Iris pigment epithelial cell (primary cell): ENCODE measurements at regions not wholly inside any gene's neighbourhood (a gene's known extent, or its start where the extent isn't known, plus 50 kb on each side); places are given as distances from the start of the nearest gene placed in this dataset.
A peak's percentile ranks its signal among the peaks of the same experiment; 100 is the strongest.

Experiments
- DNase-seq: peaks from one replicate; pipeline ENCODE4 v3.0.0-alpha.2; 2011; ENCODE audit warnings: low read depth

GRCh38 chr2:191738003-191738402 lies 60.1 kb downstream of the NABP1 start:
- no peak for DNase-seq

- no peak for DNase-seq
Observed at GRCh38 chr2:191738667-191739066, 60.7 kb downstream of the NABP1 start.

GRCh38 chr2:191739194-191739593 lies 61.3 kb downstream of the NABP1 start:
- no peak for DNase-seq

GRCh38 chr2:191740016-191740419 lies 62.1 kb downstream of the NABP1 start:
- peak; percentile 27 for DNase-seq

- no peak for DNase-seq
Observed at GRCh38 chr2:191740759-191741158, 62.8 kb downstream of the NABP1 start.

- DNase-seq, result no peak
Observed at GRCh38 chr2:191746346-191747169, 68.6 kb downstream of the NABP1 start.

GRCh38 chr2:191747170-191747530 lies 69.2 kb downstream of the NABP1 start:
- no peak for DNase-seq

- DNase-seq, result peak; percentile 71
Observed at GRCh38 chr2:191748059-191748461, 70.1 kb downstream of the NABP1 start.

- peak; percentile 68 for DNase-seq
Observed at GRCh38 chr2:191748528-191749180, 70.7 kb downstream of the NABP1 start.

GRCh38 chr2:191749181-191749540 lies 71.2 kb downstream of the NABP1 start:
- no peak for DNase-seq

- DNase-seq, result no peak
Observed at GRCh38 chr2:191754103-191754502, 76.2 kb downstream of the NABP1 start.

- no peak for DNase-seq
Observed at GRCh38 chr2:191756761-191757160, 78.8 kb downstream of the NABP1 start.

- no peak for DNase-seq
Observed at GRCh38 chr2:191757208-191757607, 79.3 kb downstream of the NABP1 start.

GRCh38 chr2:191758518-191759507 lies 80.9 kb downstream of the NABP1 start:
- peak; percentile 66 for DNase-seq

- no peak for DNase-seq
Observed at GRCh38 chr2:191759680-191760079, 81.7 kb downstream of the NABP1 start.

- no peak for DNase-seq
Observed at GRCh38 chr2:191760655-191761262, 82.8 kb downstream of the NABP1 start.

- no peak for DNase-seq
Observed at GRCh38 chr2:191773136-191773535, 73.8 kb downstream of the CAVIN2 start.

GRCh38 chr2:191777351-191777750 lies 69.5 kb downstream of the CAVIN2 start:
- DNase-seq, result no peak

- no peak for DNase-seq
Observed at GRCh38 chr2:191778041-191778440, 68.8 kb downstream of the CAVIN2 start.

- no peak for DNase-seq
Observed at GRCh38 chr2:191782351-191782750, 64.5 kb downstream of the CAVIN2 start.

- DNase-seq, result no peak
Observed at GRCh38 chr2:191783416-191783815, 63.5 kb downstream of the CAVIN2 start.
